ELR (cell line): ENCODE measurements at regions not wholly inside any gene's neighbourhood (a gene's known extent, or its start where the extent isn't known, plus 50 kb on each side); places are given as distances from the start of the nearest gene placed in this dataset.

Source experiments
- DNase-seq: peaks from one replicate; pipeline ENCODE4 v3.0.0-alpha.2; 2015; ENCODE audit warnings: low read depth

- DNase-seq: no peak
Measured at GRCh38 chr5:1975898-1976765, 93.4 kb upstream of the IRX4 start.

DNA sequence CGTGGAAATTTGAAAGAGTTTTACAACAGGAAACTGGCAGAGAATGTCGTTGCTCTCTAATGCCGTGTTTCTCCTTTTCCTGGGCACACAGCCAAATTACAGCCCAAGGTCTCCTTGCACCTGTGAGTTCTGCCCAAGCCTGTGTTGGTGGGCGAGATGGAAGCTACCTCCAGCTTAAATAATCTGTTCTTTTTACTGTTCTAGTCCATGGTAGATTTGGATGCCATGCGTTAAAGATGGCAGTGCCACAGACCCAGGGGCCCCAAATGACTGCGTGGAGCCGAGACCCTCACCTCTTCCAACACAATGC, 92.6 kb upstream of the IRX4 start:
- DNase-seq: no peak

GRCh38 chr5:1974501-1975405, 92.0 kb upstream of the IRX4 start:
- DNase-seq: no peak

- DNase-seq: no peak
Measured at GRCh38 chr5:1974081-1974480, 91.4 kb upstream of the IRX4 start.

- DNase-seq: no peak
Measured at GRCh38 chr5:1973391-1974013, 90.8 kb upstream of the IRX4 start.

- no peak for DNase-seq
Measured at GRCh38 chr5:1971944-1972343, 89.2 kb upstream of the IRX4 start.

GRCh38 chr5:1967736-1968135, 85.0 kb upstream of the IRX4 start:
- no peak for DNase-seq

DNA sequence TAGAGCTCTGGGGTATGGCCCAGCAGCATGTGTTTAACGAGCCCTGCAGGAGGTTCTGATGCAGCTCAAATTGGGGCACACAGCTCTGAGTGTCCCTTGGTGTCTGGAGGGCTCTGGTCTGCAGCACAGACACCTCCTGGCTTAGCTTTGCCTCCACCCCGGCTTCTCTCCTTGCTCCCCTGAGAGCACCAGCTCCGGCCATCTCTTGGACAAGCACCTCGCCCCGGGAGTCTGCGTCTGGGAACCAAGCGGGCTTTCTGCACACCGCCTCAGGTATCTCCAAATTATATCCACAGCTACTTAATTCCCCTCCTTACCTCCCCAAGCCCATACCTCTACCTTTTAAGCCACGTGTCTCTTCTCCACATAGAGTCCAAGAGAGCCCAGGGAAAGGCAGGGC, 83.7 kb upstream of the IRX4 start:
- no peak for DNase-seq

- DNase-seq: no peak
Measured at GRCh38 chr5:1965925-1966324, 83.2 kb upstream of the IRX4 start.

GRCh38 chr5:1963941-1964451, 81.3 kb upstream of the IRX4 start:
- DNase-seq: no peak

DNA sequence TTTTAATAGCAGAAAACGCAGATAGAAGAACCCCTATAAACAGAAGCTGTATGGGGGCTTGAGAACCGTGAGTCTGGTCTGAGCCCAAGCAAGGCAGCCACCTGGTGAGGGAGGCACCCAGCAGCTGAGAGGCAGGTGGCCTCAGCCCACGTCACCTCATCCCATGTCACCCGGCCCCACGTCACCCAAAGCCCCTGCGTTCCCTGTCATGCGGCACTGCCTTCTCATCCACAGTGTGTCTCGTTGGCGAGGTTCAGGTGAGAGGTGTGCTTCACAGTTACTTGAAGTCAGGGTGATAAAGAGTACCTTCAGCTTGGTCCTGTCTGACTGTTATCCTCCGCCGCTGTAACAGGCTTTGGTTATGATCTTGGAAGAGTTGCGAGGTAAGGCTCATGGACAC, 80.6 kb upstream of the IRX4 start:
- no peak for DNase-seq

DNA sequence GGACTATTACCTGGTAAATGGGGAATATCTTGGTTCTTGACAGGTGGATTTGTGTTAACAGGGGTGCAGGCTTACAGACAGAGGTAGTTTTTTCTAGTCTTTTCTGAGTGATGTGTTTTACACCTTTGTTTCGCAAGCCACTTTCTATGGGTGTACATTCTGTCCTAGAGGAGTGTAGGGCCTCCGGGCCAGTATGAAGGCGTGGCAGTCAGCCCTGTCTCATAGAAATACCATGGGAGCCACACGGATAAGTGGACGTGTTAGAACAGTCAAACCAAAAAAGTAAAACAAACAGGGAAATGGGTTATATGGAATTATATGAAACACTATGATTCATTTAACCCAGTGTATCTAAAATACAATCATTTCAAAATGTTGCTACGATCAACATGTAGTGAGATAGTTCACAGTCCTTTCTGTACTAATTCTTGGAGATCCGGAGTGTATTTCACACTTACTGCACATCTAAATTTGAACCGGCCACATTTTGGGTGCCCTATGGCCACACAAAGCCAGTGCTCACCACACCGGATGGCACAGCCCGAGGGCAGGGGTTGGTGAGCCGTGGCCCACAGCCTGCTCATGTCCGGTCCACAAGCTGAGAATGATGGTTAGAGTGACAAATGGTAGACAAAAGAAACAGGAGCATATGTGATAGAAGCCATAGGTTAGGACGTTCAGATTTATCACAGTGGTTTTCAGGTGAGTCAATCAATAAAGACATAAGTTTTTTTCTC, 80.1 kb upstream of the IRX4 start:
- no peak for DNase-seq

GRCh38 chr5:1961952-1962595, 79.3 kb upstream of the IRX4 start:
- DNase-seq: no peak

GRCh38 chr5:1961304-1961946, 78.7 kb upstream of the IRX4 start:
- DNase-seq: no peak

DNA sequence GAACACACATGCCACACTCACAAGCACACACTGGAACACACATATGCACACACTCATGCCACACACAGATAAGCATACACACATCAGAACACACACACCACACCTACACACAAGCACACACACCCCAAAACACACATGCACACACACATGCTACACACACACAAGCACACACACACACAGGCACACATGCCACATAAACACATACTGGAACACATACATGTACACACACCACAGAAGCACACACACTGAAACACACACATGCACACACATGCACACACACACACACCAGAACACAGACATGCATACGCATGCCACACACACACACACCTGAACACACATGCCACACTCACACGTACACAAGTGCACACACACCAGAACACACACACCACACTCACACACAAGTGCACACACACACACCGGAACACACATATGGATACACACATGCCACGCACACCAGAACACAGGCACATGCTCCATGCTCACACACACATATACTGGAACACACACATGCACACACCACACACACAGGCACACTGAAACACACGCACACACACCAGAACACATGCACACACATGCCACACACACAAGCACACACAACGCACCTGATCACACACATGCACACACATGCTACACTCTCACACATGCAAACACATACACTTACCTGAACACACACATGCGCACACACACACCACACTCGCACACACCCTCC, 78.0 kb upstream of the IRX4 start:
- no peak for DNase-seq

- no peak for DNase-seq
Measured at GRCh38 chr5:1959725-1960581, 77.2 kb upstream of the IRX4 start.

GRCh38 chr5:1959231-1959630, 76.5 kb upstream of the IRX4 start:
- DNase-seq: no peak

GRCh38 chr5:1958211-1959010, 75.7 kb upstream of the IRX4 start:
- no peak for DNase-seq
